ENCODE measurements at regions not wholly inside any gene's neighbourhood (a gene's known extent, or its start where the extent isn't known, plus 50 kb on each side); places are given as distances from the start of the nearest gene placed in this dataset.

- no peak for ATAC-seq
- TF ChIP-seq ZNF565 (CRISPR knock-in tag; conservative IDR thresholded peaks at IDR 0.05; ENCODE audit: low read depth) (no peak), ISL1 (CRISPR knock-in tag; IDR thresholded peaks at IDR 0.05) (no peak), RARB (CRISPR knock-in tag; IDR thresholded peaks at IDR 0.05) (no peak), CREB5 (CRISPR knock-in tag; IDR thresholded peaks at IDR 0.05; ENCODE audit: low read depth) (no peak), BACH2 (CRISPR knock-in tag; IDR thresholded peaks at IDR 0.05; ENCODE audit: borderline replicate concordance) (no peak), ESRRG (CRISPR knock-in tag; IDR thresholded peaks at IDR 0.05) (no peak), OSR1 (CRISPR knock-in tag; IDR thresholded peaks at IDR 0.05) (no peak), ARNTL (CRISPR knock-in tag; IDR thresholded peaks at IDR 0.05; ENCODE audit: borderline replicate concordance, low read depth) (no peak), POU6F1 (CRISPR knock-in tag; IDR thresholded peaks at IDR 0.05; ENCODE audit: borderline replicate concordance, low read depth) (no peak), ZFP30 (CRISPR knock-in tag; IDR thresholded peaks at IDR 0.05) (no peak), TSHZ2 (CRISPR knock-in tag; IDR thresholded peaks at IDR 0.05) (no peak), ZC3H10 (CRISPR knock-in tag; IDR thresholded peaks at IDR 0.05) (no peak), SNAI2 (CRISPR knock-in tag; IDR thresholded peaks at IDR 0.05) (no peak), CSRNP3 (CRISPR knock-in tag; IDR thresholded peaks at IDR 0.05) (no peak)
Measured at GRCh38 chr7:106592282-106593027, 68.5 kb downstream of the CCDC71L start.

- ATAC-seq, result no peak
- TF ChIP-seq SNAI2 (CRISPR knock-in tag; IDR thresholded peaks at IDR 0.05), result no peak
- no peak for TF ChIP-seq CSRNP3 (CRISPR knock-in tag; IDR thresholded peaks at IDR 0.05)
- no peak for TF ChIP-seq ZC3H10 (CRISPR knock-in tag; IDR thresholded peaks at IDR 0.05)
- no peak for TF ChIP-seq ZFP3 (CRISPR knock-in tag; IDR thresholded peaks at IDR 0.05)
- no peak for TF ChIP-seq CREB5 (CRISPR knock-in tag; IDR thresholded peaks at IDR 0.05; ENCODE audit: low read depth)
- no peak for TF ChIP-seq PPARA (CRISPR knock-in tag; IDR thresholded peaks at IDR 0.05; ENCODE audit: borderline replicate concordance)
- TF ChIP-seq ZNF8 (CRISPR knock-in tag; IDR thresholded peaks at IDR 0.05), result no peak
- no peak for TF ChIP-seq OSR1 (CRISPR knock-in tag; IDR thresholded peaks at IDR 0.05)
- TF ChIP-seq TOX (CRISPR knock-in tag; IDR thresholded peaks at IDR 0.05; ENCODE audit: borderline replicate concordance), result no peak
- TF ChIP-seq ZNF70 (CRISPR knock-in tag; IDR thresholded peaks at IDR 0.05), result no peak
Measured at GRCh38 chr7:106591146-106591545, 69.8 kb downstream of the CCDC71L start.

Data from SK-N-SH treated with all-trans-retinoic acid at 6 μM for 48 hours (cell line).